Chondrocyte (in vitro differentiated cells): ENCODE measurements at regions not wholly inside any gene's neighbourhood (a gene's known extent, or its start where the extent isn't known, plus 50 kb on each side); places are given as distances from the start of the nearest gene placed in this dataset.

Experiments used
- DNase-seq: peaks from one replicate; pipeline ENCODE4 v3.0.0; 2021; ENCODE audit warnings: mixed read lengths, low spot score
- H3K27ac Mint-ChIP-seq: one replicate; pipeline ENCODE4 v1.8.0; 2021; ENCODE audit warnings: mild to moderate bottlenecking, moderate library complexity, mixed read lengths; ENCODE audit not compliant: unreplicated experiment
- H3K27me3 Mint-ChIP-seq: 2 replicates; pipeline ENCODE4 v1.8.0; 2021; ENCODE audit warnings: low read depth, mixed read lengths
- H3K36me3 Mint-ChIP-seq: 2 replicates; pipeline ENCODE4 v1.8.0; 2021; ENCODE audit warnings: low read depth, mixed read lengths
- H3K4me1 Mint-ChIP-seq: 2 replicates; pipeline ENCODE4 v1.8.0; 2021; ENCODE audit warnings: low read depth, mild to moderate bottlenecking, mixed read lengths
- H3K4me3 Mint-ChIP-seq: one replicate; pipeline ENCODE4 v1.8.0; 2021; ENCODE audit warnings: mild to moderate bottlenecking, moderate library complexity, mixed read lengths; ENCODE audit not compliant: unreplicated experiment
- H3K9me3 Mint-ChIP-seq: 2 replicates; pipeline ENCODE4 v1.8.0; 2021; ENCODE audit warnings: low read depth, mixed read lengths
- CTCF ChIP-seq: fragments of 200-600 bp; sonication (generic); IDR thresholded peaks from 2 replicates; pipeline ENCODE4 v1.5.0; 2021; ENCODE audit warnings: antibody characterized with exemption, mild to moderate bottlenecking, moderate library complexity

GRCh38 chr5:68149189-68149588 is 66.4 kb upstream of the PIK3R1 start:
- Mint-ChIP-seq H3K36me3 (no peaks in the 10 kb centered on the region), H3K4me3 (no peak overlapping the region), H3K27me3 (no peaks in the 10 kb centered on the region), H3K9me3 (no peaks in the 10 kb centered on the region), H3K4me1 (peaks cover 7% of the 10 kb centered on the region), H3K27ac (no peak overlapping the region)
- no peak for DNase-seq
- TF ChIP-seq CTCF, result no peak

DNA sequence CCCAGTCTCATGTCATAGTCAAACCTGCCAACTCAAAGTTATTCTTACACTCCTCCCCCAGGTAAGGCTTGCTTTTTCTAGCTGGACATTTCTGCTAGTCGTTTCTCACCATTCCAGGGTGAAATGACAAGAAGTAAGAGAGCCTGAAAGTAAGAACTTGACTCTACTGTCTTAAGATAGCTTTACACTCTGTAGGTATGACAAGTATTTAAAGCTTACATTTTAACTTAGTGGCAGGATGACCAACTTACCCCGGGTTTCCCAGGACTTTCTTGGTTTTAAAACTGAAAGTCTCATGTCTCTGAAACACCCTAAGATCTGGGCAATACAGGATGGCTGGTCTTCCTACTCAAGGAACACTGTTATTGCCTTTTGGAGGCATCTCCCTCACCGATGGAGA is 67.5 kb upstream of the PIK3R1 start:
- Mint-ChIP-seq H3K9me3 (peaks cover 2% of the 10 kb centered on the region), H3K27ac (no peak overlapping the region), H3K36me3 (no peaks in the 10 kb centered on the region), H3K27me3 (no peaks in the 10 kb centered on the region), H3K4me3 (no peak overlapping the region), H3K4me1 (peaks cover 7% of the 10 kb centered on the region)
- DNase-seq, result no peak
- TF ChIP-seq CTCF, result no peak

DNA sequence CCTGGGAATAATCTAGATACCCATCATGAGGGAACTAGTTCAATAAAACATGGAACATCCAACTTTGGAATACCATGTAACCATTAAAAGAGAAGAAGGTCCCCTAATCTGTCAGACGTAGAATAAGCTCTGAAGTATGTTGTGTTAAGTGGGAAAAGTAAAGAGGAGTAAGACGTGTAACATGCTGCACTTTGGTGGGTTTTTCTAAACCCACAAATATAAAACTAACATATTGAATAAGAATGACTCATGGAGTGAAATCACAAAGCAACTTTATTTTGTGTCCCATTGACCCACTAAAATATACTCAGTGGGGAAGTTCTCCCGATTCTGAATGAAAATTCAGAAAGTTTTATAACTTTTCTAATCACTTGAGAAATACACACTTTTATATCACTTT is 67.9 kb upstream of the PIK3R1 start:
- no peak for TF ChIP-seq CTCF
- H3K36me3 Mint-ChIP-seq, result no peaks in the 10 kb centered on the region
- no peak overlapping the region for H3K4me3 Mint-ChIP-seq
- DNase-seq, result no peak
- no peaks in the 10 kb centered on the region for H3K27me3 Mint-ChIP-seq
- H3K9me3 Mint-ChIP-seq, result peaks cover 7% of the 10 kb centered on the region
- H3K27ac Mint-ChIP-seq, result no peak overlapping the region
- peaks cover 7% of the 10 kb centered on the region for H3K4me1 Mint-ChIP-seq

DNA sequence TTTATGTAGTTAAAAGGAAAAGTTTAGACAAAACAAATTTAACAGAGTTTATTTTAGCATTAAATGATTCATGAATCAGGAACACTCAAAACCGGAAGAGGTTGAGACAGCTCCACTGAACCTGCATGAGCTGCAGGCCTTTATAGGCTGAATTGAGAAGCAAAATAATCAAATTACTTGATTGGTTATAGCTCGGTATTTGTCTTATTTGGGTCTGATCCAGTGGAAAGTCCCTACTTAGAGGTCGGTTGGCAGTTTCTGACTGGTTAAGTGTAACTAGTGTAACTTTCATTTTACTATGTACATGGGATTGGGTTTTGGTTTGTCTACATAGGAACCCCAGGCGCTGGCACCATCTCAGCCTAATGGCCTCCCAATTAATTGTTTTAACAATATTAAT is 74.1 kb upstream of the PIK3R1 start:
- Mint-ChIP-seq H3K9me3 (peaks cover 7% of the 10 kb centered on the region), H3K27me3 (no peaks in the 10 kb centered on the region), H3K27ac (peak overlapping the region; percentile 60), H3K36me3 (no peaks in the 10 kb centered on the region), H3K4me1 (peaks cover 21% of the 10 kb centered on the region), H3K4me3 (no peak overlapping the region)
- no peak for DNase-seq
- no peak for TF ChIP-seq CTCF

DNA sequence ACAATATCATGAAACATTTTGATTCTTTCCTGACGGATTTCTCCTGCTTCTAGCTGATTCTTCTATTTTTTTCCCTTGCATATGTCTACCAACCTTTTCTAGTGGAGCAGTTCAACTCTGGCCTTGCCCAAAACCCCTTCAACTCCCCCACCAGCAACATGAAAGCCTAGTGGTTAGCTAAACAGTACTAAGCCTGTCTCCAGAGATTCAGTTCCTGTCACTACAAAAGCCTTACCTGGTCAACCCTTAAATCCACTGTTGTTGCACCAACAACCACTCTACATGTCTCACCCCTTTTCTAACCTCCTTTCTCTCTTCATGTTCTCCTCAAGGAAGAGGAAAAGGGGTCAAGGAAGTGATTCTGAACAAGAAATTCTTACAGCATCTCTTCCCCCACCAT is 74.8 kb upstream of the PIK3R1 start:
- Mint-ChIP-seq H3K27me3 (peaks cover 2% of the 10 kb centered on the region), H3K4me3 (no peak overlapping the region), H3K27ac (no peak overlapping the region), H3K9me3 (peaks cover 7% of the 10 kb centered on the region), H3K4me1 (peaks cover 21% of the 10 kb centered on the region), H3K36me3 (no peaks in the 10 kb centered on the region)
- no peak for DNase-seq
- no peak for TF ChIP-seq CTCF
